RWPE2 (cell line): ENCODE measurements at regions not wholly inside any gene's neighbourhood (a gene's known extent, or its start where the extent isn't known, plus 50 kb on each side); places are given as distances from the start of the nearest gene placed in this dataset.
A peak's percentile ranks its signal among the peaks of the same experiment; 100 is the strongest.

Source experiments
- ATAC-seq: fragments of 200-7000 bp; cut with Tn5 transposase; 3 replicates; pipeline ENCODE4 v1.9.1; 2021; ENCODE audit warnings: low read depth
- DNase-seq: peaks from one replicate; pipeline ENCODE4 v3.0.0-alpha.2; 2020; ENCODE audit warnings: low spot score
- H3K27ac ChIP-seq: fragments of 450-650 bp; 2 replicates; pipeline ENCODE4 v1.5.1; 2017; ENCODE audit warnings: mild to moderate bottlenecking; ENCODE audit not compliant: poor library complexity, severe bottlenecking
- H3K27me3 ChIP-seq: fragments of 250-450 bp; sonication (Bioruptor Pico); 2 replicates; pipeline ENCODE4 v1.5.1; 2021; ENCODE audit warnings: mild to moderate bottlenecking, moderate library complexity; ENCODE audit not compliant: insufficient read depth, poor library complexity, severe bottlenecking
- H3K36me3 ChIP-seq: fragments of 250-450 bp; sonication (Bioruptor Pico); 2 replicates; pipeline ENCODE4 v1.5.1; 2020; ENCODE audit warnings: low read depth, mild to moderate bottlenecking, moderate library complexity
- H3K4me1 ChIP-seq: fragments of 250-450 bp; sonication (Bioruptor Pico); 2 replicates; pipeline ENCODE4 v1.5.1; 2021; ENCODE audit warnings: mild to moderate bottlenecking, moderate library complexity; ENCODE audit not compliant: insufficient read depth, poor library complexity, severe bottlenecking
- H3K4me3 ChIP-seq: fragments of 250-450 bp; sonication (Bioruptor Pico); 2 replicates; pipeline ENCODE4 v1.5.1; 2021; ENCODE audit warnings: mild to moderate bottlenecking, moderate library complexity; ENCODE audit not compliant: severe bottlenecking
- H3K9me3 ChIP-seq: fragments of 250-450 bp; sonication (Bioruptor Pico); 2 replicates; pipeline ENCODE4 v1.5.1; 2021; ENCODE audit warnings: mild to moderate bottlenecking, moderate library complexity; ENCODE audit not compliant: severe bottlenecking
- CTCF ChIP-seq: fragments of 450-650 bp; IDR thresholded peaks from one replicate; pipeline ENCODE4 v1.5.1; 2017; ENCODE audit warnings: mild to moderate bottlenecking, moderate library complexity; ENCODE audit not compliant: poor library complexity, severe bottlenecking

DNA sequence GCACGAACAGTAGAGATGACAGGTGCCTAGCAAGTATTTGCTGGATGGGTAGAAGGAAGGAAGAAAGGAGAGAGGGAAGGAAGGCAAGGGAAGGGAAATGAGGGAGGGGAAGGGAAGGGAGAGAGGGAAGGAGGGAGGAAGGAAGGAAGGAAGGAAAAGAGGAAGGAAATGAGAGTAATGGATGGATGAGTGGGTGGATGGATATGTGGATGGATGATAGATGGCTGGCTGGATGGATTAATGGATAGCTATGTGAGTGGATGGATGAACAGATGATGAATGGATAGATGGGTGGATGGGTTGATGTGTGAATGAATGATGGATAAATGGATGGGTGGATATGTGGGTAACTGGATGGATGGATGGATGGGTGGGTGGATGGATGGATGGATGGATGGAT is 125.9 kb upstream of the FGF3 start:
- Histone ChIP-seq H3K27ac (no peak overlapping the region), H3K4me3 (no peak overlapping the region), H3K9me3 (no peaks in the 10 kb centered on the region), H3K4me1 (peaks cover 28% of the 10 kb centered on the region), H3K36me3 (no peaks in the 10 kb centered on the region), H3K27me3 (no peaks in the 10 kb centered on the region)
- TF ChIP-seq CTCF = no peak
- DNase-seq = no peak
- no peak for ATAC-seq

- Histone ChIP-seq H3K36me3 (no peaks in the 10 kb centered on the region), H3K4me1 (peaks cover 28% of the 10 kb centered on the region), H3K27me3 (no peaks in the 10 kb centered on the region), H3K4me3 (no peak overlapping the region), H3K27ac (peak overlapping the region; percentile 74), H3K9me3 (no peaks in the 10 kb centered on the region)
- DNase-seq = no peak
- no peak for ATAC-seq
- no peak for TF ChIP-seq CTCF
Measured at GRCh38 chr11:69947059-69947792, 128.0 kb upstream of the FGF3 start.

- Histone ChIP-seq H3K36me3 (no peaks in the 10 kb centered on the region), H3K9me3 (no peaks in the 10 kb centered on the region), H3K4me1 (peaks cover 28% of the 10 kb centered on the region), H3K27ac (peak overlapping the region; percentile 74), H3K4me3 (no peak overlapping the region), H3K27me3 (no peaks in the 10 kb centered on the region)
- no peak for TF ChIP-seq CTCF
- DNase-seq = no peak
- ATAC-seq = no peak
Measured at GRCh38 chr11:69947793-69948255, 128.6 kb upstream of the FGF3 start.

DNA sequence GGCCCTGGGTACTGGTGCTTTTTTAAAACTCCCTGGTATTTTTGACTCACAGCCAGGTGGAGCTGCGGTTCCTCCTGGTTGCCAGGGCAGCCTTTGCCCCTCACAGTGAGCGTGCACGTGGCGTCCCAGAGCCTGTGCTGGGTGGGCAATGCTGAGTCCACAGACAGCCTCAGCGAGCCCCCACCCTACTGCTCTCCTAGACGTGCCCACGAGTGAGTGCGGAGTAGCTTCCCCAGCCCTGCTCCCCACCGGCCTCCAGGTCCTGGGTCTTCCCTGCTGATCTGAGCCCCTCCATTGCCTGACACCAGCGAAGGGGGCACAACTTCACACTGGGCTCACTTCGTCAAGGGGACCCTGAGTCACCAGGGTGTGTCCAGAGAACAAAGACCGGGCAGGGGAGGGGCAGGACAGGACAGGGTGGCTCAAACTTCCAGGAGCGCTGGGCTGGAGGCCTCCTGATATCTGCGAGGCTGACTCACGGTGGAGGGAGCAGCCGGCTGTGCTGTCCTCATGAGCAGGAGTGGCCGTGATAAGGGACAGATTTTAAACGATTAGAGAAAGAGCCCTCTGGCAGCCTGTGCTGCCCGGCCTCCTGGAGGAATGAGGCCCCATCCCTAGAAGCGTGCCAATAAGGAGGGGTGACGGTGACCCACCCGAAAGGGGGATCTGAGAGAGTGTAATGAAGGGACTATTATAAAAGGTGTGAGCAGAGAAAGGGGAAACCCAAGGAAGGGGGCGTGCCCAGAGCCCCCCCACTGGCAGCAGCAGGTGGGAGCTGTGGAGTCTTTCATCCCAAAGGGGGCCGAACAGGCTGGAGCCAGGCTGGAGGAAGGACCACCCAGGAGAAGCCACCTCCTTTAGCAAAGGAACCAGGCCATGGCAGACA is 129.3 kb upstream of the FGF3 start:
- no peaks in the 10 kb centered on the region for H3K36me3 ChIP-seq
- ATAC-seq = peak; percentile 74
- no peak overlapping the region for H3K4me3 ChIP-seq
- H3K9me3 ChIP-seq = no peaks in the 10 kb centered on the region
- H3K27ac ChIP-seq = peak overlapping the region; percentile 74
- peaks cover 28% of the 10 kb centered on the region for H3K4me1 ChIP-seq
- H3K27me3 ChIP-seq = no peaks in the 10 kb centered on the region
- peak; percentile 49 for TF ChIP-seq CTCF
- no peak for DNase-seq

DNA sequence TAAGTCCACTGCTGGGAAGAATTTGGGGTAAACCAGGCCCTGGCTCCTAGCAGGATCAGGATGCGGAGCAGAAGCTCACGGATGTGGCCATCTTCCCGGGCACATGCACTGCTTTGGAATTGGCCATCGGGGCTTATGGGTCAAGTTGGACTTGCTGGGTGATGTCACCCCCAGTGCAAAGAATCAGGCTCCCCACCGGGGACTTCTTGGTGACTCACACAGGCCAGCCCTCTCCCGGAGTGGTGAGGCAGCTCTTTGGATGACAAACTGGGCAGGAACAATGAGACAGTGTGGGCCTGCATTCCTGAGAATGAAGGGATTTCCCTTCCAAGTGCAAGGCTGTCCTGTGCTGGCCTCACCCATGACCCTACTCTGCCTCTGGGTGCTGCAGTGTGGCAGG is 128.8 kb upstream of the ANO1 start:
- Histone ChIP-seq H3K27me3 (no peaks in the 10 kb centered on the region), H3K9me3 (no peaks in the 10 kb centered on the region), H3K4me1 (peaks cover 28% of the 10 kb centered on the region), H3K36me3 (no peaks in the 10 kb centered on the region), H3K4me3 (no peak overlapping the region), H3K27ac (peak overlapping the region; percentile 74)
- DNase-seq (peak; percentile 82), ATAC-seq (peak; percentile 86)
- no peak for TF ChIP-seq CTCF
